ENCODE measurements at regions not wholly inside any gene's neighbourhood (a gene's known extent, or its start where the extent isn't known, plus 50 kb on each side); places are given as distances from the start of the nearest gene placed in this dataset.
"Not testable (repeated sequence)": the region's sequence is repeated elsewhere in the genome, so short reads cannot be mapped to it uniquely, and the experiment has no call there.

GRCh38 chr2:44071454-44072046 lies 75.8 kb upstream of the LRPPRC start:
- H3K27me3 ChIP-seq (ENCODE audit: insufficient read depth, low read depth, severe bottlenecking) = no peaks in the 10 kb centered on the region
- H3K27ac ChIP-seq = no peak overlapping the region
- TF ChIP-seq CTCF (IDR thresholded peaks at IDR 0.05; ENCODE audit: low read depth, low read length) = no peak
- peaks cover 5% of the 10 kb centered on the region for H3K9me3 ChIP-seq (ENCODE audit: severe bottlenecking)
- H3K36me3 ChIP-seq = no peaks in the 10 kb centered on the region
- DNase-seq = no peak
- H3K4me3 ChIP-seq (ENCODE audit: low read depth, low read length) = no peak overlapping the region

- not testable (repeated sequence) for DNase-seq; H3K27me3 ChIP-seq (ENCODE audit: insufficient read depth, low read depth, severe bottlenecking); H3K4me3 ChIP-seq (ENCODE audit: low read depth, low read length); H3K36me3 ChIP-seq; H3K9me3 ChIP-seq (ENCODE audit: severe bottlenecking); H3K27ac ChIP-seq
Measured at GRCh38 chr2:44073667-44074066, 77.9 kb upstream of the LRPPRC start.

GRCh38 chr2:44074795-44075194 lies 79.0 kb upstream of the LRPPRC start:
- H3K9me3 ChIP-seq (ENCODE audit: severe bottlenecking); H3K36me3 ChIP-seq; DNase-seq; H3K27ac ChIP-seq; H3K27me3 ChIP-seq (ENCODE audit: insufficient read depth, low read depth, severe bottlenecking); H3K4me3 ChIP-seq (ENCODE audit: low read depth, low read length): not testable (repeated sequence)

GRCh38 chr2:44075541-44075940 lies 79.8 kb upstream of the LRPPRC start:
- no peak overlapping the region for H3K27ac ChIP-seq
- no peaks in the 10 kb centered on the region for H3K9me3 ChIP-seq (ENCODE audit: severe bottlenecking)
- TF ChIP-seq CTCF (IDR thresholded peaks at IDR 0.05; ENCODE audit: low read depth, low read length) = no peak
- H3K27me3 ChIP-seq (ENCODE audit: insufficient read depth, low read depth, severe bottlenecking) = no peaks in the 10 kb centered on the region
- no peak overlapping the region for H3K4me3 ChIP-seq (ENCODE audit: low read depth, low read length)
- H3K36me3 ChIP-seq = no peaks in the 10 kb centered on the region
- no peak for DNase-seq

GRCh38 chr2:44077942-44078511 lies 82.2 kb upstream of the LRPPRC start:
- no peaks in the 10 kb centered on the region for H3K36me3 ChIP-seq
- no peak for TF ChIP-seq CTCF (IDR thresholded peaks at IDR 0.05; ENCODE audit: low read depth, low read length)
- H3K27me3 ChIP-seq (ENCODE audit: insufficient read depth, low read depth, severe bottlenecking) = no peaks in the 10 kb centered on the region
- no peak overlapping the region for H3K4me3 ChIP-seq (ENCODE audit: low read depth, low read length)
- no peaks in the 10 kb centered on the region for H3K9me3 ChIP-seq (ENCODE audit: severe bottlenecking)
- no peak overlapping the region for H3K27ac ChIP-seq
- DNase-seq = no peak

- DNase-seq = no peak
- H3K27ac ChIP-seq = no peak overlapping the region
- no peaks in the 10 kb centered on the region for H3K9me3 ChIP-seq (ENCODE audit: severe bottlenecking)
- no peak overlapping the region for H3K4me3 ChIP-seq (ENCODE audit: low read depth, low read length)
- H3K36me3 ChIP-seq = no peaks in the 10 kb centered on the region
- no peak for TF ChIP-seq CTCF (IDR thresholded peaks at IDR 0.05; ENCODE audit: low read depth, low read length)
- no peaks in the 10 kb centered on the region for H3K27me3 ChIP-seq (ENCODE audit: insufficient read depth, low read depth, severe bottlenecking)
Measured at GRCh38 chr2:44079686-44080085, 83.9 kb upstream of the LRPPRC start.

- Histone ChIP-seq H3K9me3 (ENCODE audit: severe bottlenecking) (no peaks in the 10 kb centered on the region), H3K36me3 (no peaks in the 10 kb centered on the region), H3K4me3 (ENCODE audit: low read depth, low read length) (no peak overlapping the region), H3K27me3 (ENCODE audit: insufficient read depth, low read depth, severe bottlenecking) (no peaks in the 10 kb centered on the region), H3K27ac (no peak overlapping the region)
- TF ChIP-seq CTCF (IDR thresholded peaks at IDR 0.05; ENCODE audit: low read depth, low read length) = no peak
- DNase-seq = no peak
Measured at GRCh38 chr2:44083054-44083453, 85.6 kb upstream of the PPM1B start.

All from WERI-Rb-1 (cell line).